OCI-LY7 (cell line): ENCODE measurements at regions not wholly inside any gene's neighbourhood (a gene's known extent, or its start where the extent isn't known, plus 50 kb on each side); places are given as distances from the start of the nearest gene placed in this dataset.

Experiments
- CTCF ChIP-seq: fragments of 200-600 bp; sonication (generic); conservative IDR thresholded peaks from 2 replicates; pipeline ENCODE4 v1.5.1; 2014; ENCODE audit warnings: mild to moderate bottlenecking, antibody characterized with exemption, low read length, moderate library complexity, mixed read lengths
- EZH2phosphoT487 ChIP-seq: fragments of 200-600 bp; sonication (generic); IDR thresholded peaks from 2 replicates; pipeline ENCODE4 v1.6.1; 2018; ENCODE audit warnings: low read depth, borderline replicate concordance, mild to moderate bottlenecking, mixed run types, antibody characterized with exemption, low read length, moderate library complexity, mixed read lengths

- TF ChIP-seq CTCF (no peak), EZH2phosphoT487 (no peak)
Measured at GRCh38 chr12:75833268-75833667, 198.3 kb downstream of the PHLDA1 start.
